GM20431 (cell line): ENCODE measurements at regions not wholly inside any gene's neighbourhood (a gene's known extent, or its start where the extent isn't known, plus 50 kb on each side); places are given as distances from the start of the nearest gene placed in this dataset.

Experiments used
- in situ Hi-C: fragments of 300-500 bp; cut with MseI, MboI; formaldehyde crosslinking; loops from one replicate; pipeline ENCODE4 v1.15.0; 2020; ENCODE audit warnings: low sequenced_read_pairs; ENCODE audit not compliant: unreplicated experiment

GRCh38 chr21:25359724-25360123 is 247.6 kb downstream of the MRPL39 start:
- in situ Hi-C loops, result no loop called here

- in situ Hi-C loops, result no loop called here
Observed at GRCh38 chr21:25350056-25350455, 257.2 kb downstream of the MRPL39 start.

GRCh38 chr21:25343774-25344545 is 263.3 kb downstream of the MRPL39 start:
- in situ Hi-C loops, result no loop called here

- in situ Hi-C loops, result no loop called here
Observed at GRCh38 chr21:25342816-25343215, 264.5 kb downstream of the MRPL39 start.

GRCh38 chr21:25341981-25342380 is 265.3 kb downstream of the MRPL39 start:
- in situ Hi-C loops, result no loop called here

GRCh38 chr21:25338415-25338814 is 268.9 kb downstream of the MRPL39 start:
- in situ Hi-C loops, result no loop called here

GRCh38 chr21:25334046-25334730 is 273.1 kb downstream of the MRPL39 start:
- in situ Hi-C loops, result no loop called here

GRCh38 chr21:25331286-25331685 is 276.0 kb downstream of the MRPL39 start:
- in situ Hi-C loops, result no loop called here

- in situ Hi-C loops, result no loop called here
Observed at GRCh38 chr21:25330266-25330665, 277.0 kb downstream of the MRPL39 start.

- in situ Hi-C loops, result no loop called here
Observed at GRCh38 chr21:25329227-25329825, 278.0 kb downstream of the MRPL39 start.

GRCh38 chr21:25328736-25329135 is 278.5 kb downstream of the MRPL39 start:
- in situ Hi-C loops, result no loop called here

GRCh38 chr21:25326181-25326580 is 281.1 kb downstream of the MRPL39 start:
- in situ Hi-C loops, result no loop called here

GRCh38 chr21:25324666-25325065 is 282.6 kb downstream of the MRPL39 start:
- in situ Hi-C loops, result no loop called here

- in situ Hi-C loops, result no loop called here
Observed at GRCh38 chr21:25323356-25323949, 283.8 kb downstream of the MRPL39 start.

- in situ Hi-C loops, result no loop called here
Observed at GRCh38 chr21:25314247-25314646, 293.0 kb downstream of the MRPL39 start.

GRCh38 chr21:25313829-25314228 is 293.5 kb downstream of the MRPL39 start:
- in situ Hi-C loops, result no loop called here

- in situ Hi-C loops, result no loop called here
Observed at GRCh38 chr21:25307489-25307888, 299.8 kb downstream of the MRPL39 start.

- in situ Hi-C loops, result no loop called here
Observed at GRCh38 chr21:25304611-25305010, 302.7 kb downstream of the MRPL39 start.

GRCh38 chr21:25300632-25301031 is 306.6 kb downstream of the MRPL39 start:
- in situ Hi-C loops, result no loop called here

- in situ Hi-C loops, result no loop called here
Observed at GRCh38 chr21:25298512-25299491, 308.5 kb downstream of the MRPL39 start.
